Cardiac muscle cell (in vitro differentiated cells and primary cell): ENCODE measurements at regions not wholly inside any gene's neighbourhood (a gene's known extent, or its start where the extent isn't known, plus 50 kb on each side); places are given as distances from the start of the nearest gene placed in this dataset.

Experiments
- DNase-seq, 2 donors: peaks; one replicate each; pipeline versions ENCODE4 v3.0.0 to v3.0.0-alpha.2; 2010 to 2017; ENCODE audit warnings: low read depth in 1 of 2, low spot score in 1 of 2
- H3K27ac ChIP-seq: fragments of 200-600 bp; sonication (generic); 2 replicates; pipeline ENCODE4 v1.5.1; 2016
- H3K27me3 ChIP-seq: fragments of 200-600 bp; sonication (generic); 2 replicates; pipeline ENCODE4 v1.6.0; 2016; ENCODE audit warnings: control low read depth
- H3K36me3 ChIP-seq: fragments of 200-600 bp; sonication (generic); 2 replicates; pipeline ENCODE4 v1.5.1; 2016; ENCODE audit warnings: control low read depth
- H3K4me1 ChIP-seq: fragments of 200-600 bp; sonication (generic); 2 replicates; pipeline ENCODE4 v1.8.1; 2017; ENCODE audit warnings: low read depth, mild to moderate bottlenecking, mixed run types
- H3K4me3 ChIP-seq: fragments of 200-600 bp; sonication (generic); 2 replicates; pipeline ENCODE4 v1.5.1; 2016; ENCODE audit warnings: mild to moderate bottlenecking
- H3K9me3 ChIP-seq: fragments of 200-600 bp; sonication (generic); 2 replicates; pipeline ENCODE4 v1.5.1; 2017; ENCODE audit warnings: low read depth, mild to moderate bottlenecking, control low read depth
- TF ChIP-seq, protein P1 (sequence below): IDR thresholded peaks from 2 replicates; pipeline ENCODE4 v1.5.1; 2012; ENCODE audit warnings: low read depth, mild to moderate bottlenecking, low read length

DNA sequence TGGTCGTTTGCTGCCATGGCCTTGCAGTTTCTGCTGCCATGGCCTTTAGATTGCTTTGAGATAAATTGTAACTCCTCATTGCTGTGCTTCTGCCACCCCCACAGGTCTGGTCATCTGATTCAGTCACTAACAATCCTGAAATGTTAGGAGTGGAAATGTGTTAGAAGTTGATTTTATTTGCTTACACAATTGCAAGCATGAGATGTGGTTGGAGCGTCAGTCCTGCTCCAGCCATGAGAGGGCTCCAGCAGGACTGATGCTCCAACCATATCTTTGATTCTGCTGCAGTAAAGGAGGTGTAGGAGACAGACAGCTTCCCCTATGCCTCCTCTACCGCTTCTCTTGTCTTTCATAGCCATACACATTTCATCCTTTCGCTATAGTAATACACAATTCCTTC, 226.8 kb upstream of the RGS6 start:
- Histone ChIP-seq H3K27me3 (no peaks in the 10 kb centered on the region), H3K36me3 (peaks cover 9% of the 10 kb centered on the region), H3K27ac (no peak overlapping the region), H3K4me1 (peaks cover 23% of the 10 kb centered on the region), H3K9me3 (no peaks in the 10 kb centered on the region), H3K4me3 (no peak overlapping the region)
- no peak for DNase-seq
- TF ChIP-seq, protein P1, sequence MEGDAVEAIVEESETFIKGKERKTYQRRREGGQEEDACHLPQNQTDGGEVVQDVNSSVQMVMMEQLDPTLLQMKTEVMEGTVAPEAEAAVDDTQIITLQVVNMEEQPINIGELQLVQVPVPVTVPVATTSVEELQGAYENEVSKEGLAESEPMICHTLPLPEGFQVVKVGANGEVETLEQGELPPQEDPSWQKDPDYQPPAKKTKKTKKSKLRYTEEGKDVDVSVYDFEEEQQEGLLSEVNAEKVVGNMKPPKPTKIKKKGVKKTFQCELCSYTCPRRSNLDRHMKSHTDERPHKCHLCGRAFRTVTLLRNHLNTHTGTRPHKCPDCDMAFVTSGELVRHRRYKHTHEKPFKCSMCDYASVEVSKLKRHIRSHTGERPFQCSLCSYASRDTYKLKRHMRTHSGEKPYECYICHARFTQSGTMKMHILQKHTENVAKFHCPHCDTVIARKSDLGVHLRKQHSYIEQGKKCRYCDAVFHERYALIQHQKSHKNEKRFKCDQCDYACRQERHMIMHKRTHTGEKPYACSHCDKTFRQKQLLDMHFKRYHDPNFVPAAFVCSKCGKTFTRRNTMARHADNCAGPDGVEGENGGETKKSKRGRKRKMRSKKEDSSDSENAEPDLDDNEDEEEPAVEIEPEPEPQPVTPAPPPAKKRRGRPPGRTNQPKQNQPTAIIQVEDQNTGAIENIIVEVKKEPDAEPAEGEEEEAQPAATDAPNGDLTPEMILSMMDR = no peak

DNA sequence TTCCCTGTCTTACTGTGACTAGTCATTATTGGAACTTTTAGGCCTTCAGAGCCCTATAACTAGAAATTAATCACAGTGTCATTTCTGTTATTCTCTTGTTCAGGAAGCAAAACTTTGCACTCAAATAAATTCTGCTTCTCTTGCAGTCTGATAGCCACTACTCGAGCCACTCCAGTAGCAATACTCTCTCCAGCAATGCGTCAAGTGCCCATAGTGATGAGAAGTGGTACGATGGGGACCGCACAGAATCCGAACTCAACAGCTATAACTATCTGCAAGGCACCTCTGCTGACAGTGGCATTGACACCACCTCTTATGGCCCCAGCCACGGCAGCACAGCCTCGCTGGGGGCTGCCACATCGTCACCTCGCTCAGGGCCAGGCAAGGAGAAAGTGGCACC, 223.2 kb upstream of the RGS6 start:
- no peaks in the 10 kb centered on the region for H3K9me3 ChIP-seq
- DNase-seq = no peak
- H3K4me1 ChIP-seq = peaks cover 14% of the 10 kb centered on the region
- peaks cover 9% of the 10 kb centered on the region for H3K36me3 ChIP-seq
- no peak overlapping the region for H3K4me3 ChIP-seq
- no peak overlapping the region for H3K27ac ChIP-seq
- TF ChIP-seq, protein P1 = no peak
- H3K27me3 ChIP-seq = no peaks in the 10 kb centered on the region

DNA sequence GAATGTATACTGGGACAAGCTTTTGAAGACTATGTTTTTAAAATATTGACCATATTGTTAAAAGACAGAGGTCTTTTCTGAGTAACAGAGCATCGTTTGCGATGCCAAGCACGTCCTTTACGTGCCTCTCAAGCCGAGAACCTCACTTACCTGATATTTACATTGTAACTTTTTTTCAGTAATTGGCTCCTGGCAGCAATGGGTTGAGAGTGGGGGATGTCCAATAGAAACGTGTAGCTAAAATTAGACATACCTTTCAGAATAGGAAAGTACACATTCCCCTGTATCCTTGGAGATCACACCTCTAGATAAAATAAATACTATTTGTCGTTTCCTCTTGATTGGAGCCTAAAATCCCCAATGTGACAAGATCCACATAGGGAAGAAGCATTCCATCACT, 222.2 kb upstream of the RGS6 start:
- TF ChIP-seq, protein P1 = no peak
- Histone ChIP-seq H3K4me3 (no peak overlapping the region), H3K4me1 (peaks cover 6% of the 10 kb centered on the region), H3K36me3 (peaks cover 9% of the 10 kb centered on the region), H3K27me3 (no peaks in the 10 kb centered on the region), H3K9me3 (no peaks in the 10 kb centered on the region), H3K27ac (no peak overlapping the region)
- no peak for DNase-seq

DNA sequence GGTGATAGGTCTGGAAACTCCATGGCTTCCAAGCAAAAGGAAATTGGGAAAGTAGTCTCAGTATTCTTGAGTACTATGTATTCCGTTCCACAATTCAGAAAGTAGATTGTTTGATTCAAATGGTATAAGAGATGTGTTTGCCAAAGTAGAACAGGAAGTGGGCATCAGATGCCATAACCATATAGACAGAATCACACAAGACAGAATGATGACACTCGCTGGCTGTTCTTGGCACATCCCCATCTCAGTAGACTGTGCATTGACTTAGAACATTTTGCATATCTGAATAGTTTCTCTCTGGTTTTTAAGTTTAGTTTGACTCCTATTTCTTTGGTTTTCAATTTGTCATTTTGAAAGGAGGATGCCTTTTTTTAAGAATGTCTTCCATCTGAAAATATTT, 221.1 kb upstream of the RGS6 start:
- no peak for DNase-seq
- Histone ChIP-seq H3K27me3 (no peaks in the 10 kb centered on the region), H3K36me3 (peaks cover 9% of the 10 kb centered on the region), H3K4me3 (no peak overlapping the region), H3K4me1 (no peaks in the 10 kb centered on the region), H3K27ac (no peak overlapping the region), H3K9me3 (no peaks in the 10 kb centered on the region)
- TF ChIP-seq, protein P1 = no peak

DNA sequence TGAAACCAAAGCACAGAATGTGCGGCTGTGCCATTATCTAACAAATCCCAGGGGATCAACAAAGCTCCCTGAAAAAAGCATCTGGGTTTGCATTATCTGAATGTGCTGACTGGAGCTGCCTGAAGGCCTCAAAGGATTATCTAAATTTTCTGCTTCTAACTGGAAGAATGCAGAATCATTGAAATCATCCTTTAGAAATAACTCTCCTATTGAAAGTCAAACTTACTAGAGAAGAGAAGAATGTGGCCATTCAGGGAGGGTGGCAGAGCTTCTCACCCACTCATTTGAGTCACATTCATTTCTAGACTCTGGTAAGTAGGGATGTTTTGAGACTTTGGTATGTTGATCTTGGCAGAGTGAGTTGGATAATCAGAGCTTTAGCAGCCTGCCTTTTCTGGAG, 220.6 kb upstream of the RGS6 start:
- TF ChIP-seq, protein P1 = no peak
- no peak overlapping the region for H3K27ac ChIP-seq
- DNase-seq = peak in 1 of 2 donors; percentile 92

DNA sequence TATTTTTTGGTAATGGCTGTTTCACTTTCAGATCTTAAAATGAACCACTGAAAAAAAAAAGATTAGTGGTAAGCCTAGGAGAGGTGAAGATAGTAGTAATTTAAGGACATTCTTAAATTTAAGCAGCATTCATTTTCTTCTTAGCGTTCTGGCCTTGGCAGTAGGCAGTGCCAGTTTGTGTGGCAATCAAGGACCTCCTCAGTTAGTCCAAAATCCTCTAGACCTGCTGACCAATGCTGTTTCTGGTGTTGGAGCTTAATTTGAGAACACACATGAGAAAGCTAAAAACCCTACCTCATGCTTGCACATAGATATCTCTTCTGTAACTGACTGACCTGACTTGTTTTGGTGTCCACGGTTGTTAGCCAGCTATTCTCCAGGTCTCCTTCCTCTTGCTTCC, 219.8 kb upstream of the RGS6 start:
- no peak overlapping the region for H3K4me3 ChIP-seq

More for the DNA sequence above, 220.6 kb upstream of the RGS6 start:
- Histone ChIP-seq H3K4me1 (no peaks in the 10 kb centered on the region), H3K4me3 (no peak overlapping the region), H3K27me3 (no peaks in the 10 kb centered on the region), H3K36me3 (peaks cover 9% of the 10 kb centered on the region), H3K9me3 (no peaks in the 10 kb centered on the region)

More for the DNA sequence above, 219.8 kb upstream of the RGS6 start:
- no peaks in the 10 kb centered on the region for H3K4me1 ChIP-seq
- H3K9me3 ChIP-seq = no peaks in the 10 kb centered on the region
- TF ChIP-seq, protein P1 = no peak
- no peaks in the 10 kb centered on the region for H3K27me3 ChIP-seq
- no peak for DNase-seq
- no peak overlapping the region for H3K27ac ChIP-seq
- H3K36me3 ChIP-seq = peaks cover 9% of the 10 kb centered on the region
